ENCODE measurements at regions not wholly inside any gene's neighbourhood (a gene's known extent, or its start where the extent isn't known, plus 50 kb on each side); places are given as distances from the start of the nearest gene placed in this dataset.

DNA sequence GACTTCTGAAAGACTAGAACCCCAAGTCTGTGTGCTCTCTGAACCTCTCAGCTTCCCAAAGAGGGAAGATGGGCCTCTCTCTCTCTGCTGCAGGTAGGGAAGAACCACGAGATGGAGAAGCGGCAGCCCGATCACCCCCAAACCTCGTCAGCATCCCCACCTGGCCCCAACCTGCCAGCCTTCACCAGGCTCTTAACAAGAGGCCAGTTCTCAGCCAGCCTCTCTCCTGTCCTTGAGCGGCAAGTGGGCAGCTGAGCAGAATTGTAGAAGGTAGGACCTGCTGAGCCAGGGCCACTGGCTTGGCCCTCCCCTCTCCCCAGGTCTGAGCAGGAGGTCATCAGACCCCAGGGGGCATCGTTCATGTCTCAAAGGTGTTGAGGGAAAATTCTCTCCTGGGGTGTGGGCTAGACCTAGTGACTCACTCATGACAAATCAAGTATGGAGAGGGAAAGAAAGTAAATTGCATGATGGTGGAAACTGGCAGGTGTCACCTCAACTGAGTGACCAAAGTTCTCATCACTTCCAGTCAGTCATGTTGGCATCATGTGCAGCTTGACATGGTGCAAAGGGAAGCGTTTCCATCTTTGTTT, 92.0 kb upstream of the GPR26 start:
- Mint-ChIP-seq H3K9me3 (no peaks in the 10 kb centered on the region), H3K4me3 (no peak overlapping the region), H3K27me3 (peaks cover 57% of the 10 kb centered on the region), H3K36me3 (ENCODE audit: low read depth) (no peaks in the 10 kb centered on the region), H3K27ac (no peak overlapping the region), H3K4me1 (ENCODE audit: low read depth) (no peaks in the 10 kb centered on the region)
- POLR2A ChIA-PET, result no interaction called here
- H3K27ac ChIP-seq (ENCODE audit: low read depth in 1 of 2, low read length in 2 of 2), result no peak overlapping the region
- peaks cover 8 to 18% of the 10 kb centered on the region in 2 experiments for H3K27me3 ChIP-seq (ENCODE audit: control insufficient read depth in 1 of 2, insufficient read depth in 2 of 2, low read length in 2 of 2)
- H3K4me1 ChIP-seq (ENCODE audit: insufficient read depth, low read length), result no peaks in the 10 kb centered on the region
- H3K36me3 ChIP-seq (ENCODE audit: insufficient read depth, low read length), result no peaks in the 10 kb centered on the region
- H3K4me3 ChIP-seq (ENCODE audit: low read length), result no peak overlapping the region
- CTCF ChIA-PET, result no interaction called here
- DNase-seq (no peak), ATAC-seq (ENCODE audit: poor library complexity) (no peak)
- TF ChIP-seq, protein P1, sequence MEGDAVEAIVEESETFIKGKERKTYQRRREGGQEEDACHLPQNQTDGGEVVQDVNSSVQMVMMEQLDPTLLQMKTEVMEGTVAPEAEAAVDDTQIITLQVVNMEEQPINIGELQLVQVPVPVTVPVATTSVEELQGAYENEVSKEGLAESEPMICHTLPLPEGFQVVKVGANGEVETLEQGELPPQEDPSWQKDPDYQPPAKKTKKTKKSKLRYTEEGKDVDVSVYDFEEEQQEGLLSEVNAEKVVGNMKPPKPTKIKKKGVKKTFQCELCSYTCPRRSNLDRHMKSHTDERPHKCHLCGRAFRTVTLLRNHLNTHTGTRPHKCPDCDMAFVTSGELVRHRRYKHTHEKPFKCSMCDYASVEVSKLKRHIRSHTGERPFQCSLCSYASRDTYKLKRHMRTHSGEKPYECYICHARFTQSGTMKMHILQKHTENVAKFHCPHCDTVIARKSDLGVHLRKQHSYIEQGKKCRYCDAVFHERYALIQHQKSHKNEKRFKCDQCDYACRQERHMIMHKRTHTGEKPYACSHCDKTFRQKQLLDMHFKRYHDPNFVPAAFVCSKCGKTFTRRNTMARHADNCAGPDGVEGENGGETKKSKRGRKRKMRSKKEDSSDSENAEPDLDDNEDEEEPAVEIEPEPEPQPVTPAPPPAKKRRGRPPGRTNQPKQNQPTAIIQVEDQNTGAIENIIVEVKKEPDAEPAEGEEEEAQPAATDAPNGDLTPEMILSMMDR (IDR thresholded peaks at IDR 0.05), result no peak
- H3K9me3 ChIP-seq (ENCODE audit: control insufficient read depth in 1 of 2, insufficient read depth in 1 of 2, low read length in 2 of 2), result no peaks in the 10 kb centered on the region
- intact Hi-C loops (cut with DNase I, micrococcal nuclease), result no loop called here

GRCh38 chr10:123575105-123575504, 91.0 kb upstream of the GPR26 start:
- Histone ChIP-seq H3K27me3 (ENCODE audit: control insufficient read depth in 1 of 2, insufficient read depth in 2 of 2, low read length in 2 of 2) (peaks cover 8 to 11% of the 10 kb centered on the region in 2 experiments), H3K36me3 (ENCODE audit: insufficient read depth, low read length) (no peaks in the 10 kb centered on the region), H3K9me3 (ENCODE audit: control insufficient read depth in 1 of 2, insufficient read depth in 1 of 2, low read length in 2 of 2) (no peaks in the 10 kb centered on the region), H3K27ac (ENCODE audit: low read depth in 1 of 2, low read length in 2 of 2) (no peak overlapping the region), H3K4me3 (ENCODE audit: low read length) (no peak overlapping the region), H3K4me1 (ENCODE audit: insufficient read depth, low read length) (no peaks in the 10 kb centered on the region)
- Mint-ChIP-seq H3K4me3 (no peak overlapping the region), H3K4me1 (ENCODE audit: low read depth) (no peaks in the 10 kb centered on the region), H3K27ac (no peak overlapping the region), H3K9me3 (no peaks in the 10 kb centered on the region), H3K36me3 (ENCODE audit: low read depth) (no peaks in the 10 kb centered on the region), H3K27me3 (peaks cover 53% of the 10 kb centered on the region)
- DNase-seq (no peak), ATAC-seq (ENCODE audit: poor library complexity) (no peak)
- POLR2A ChIA-PET, result no interaction called here
- TF ChIP-seq, protein P1 (IDR thresholded peaks at IDR 0.05), result no peak
- CTCF ChIA-PET, result no interaction called here
- intact Hi-C loops (cut with DNase I, micrococcal nuclease), result loop anchor here in 1 of 2 experiments (5.0 kb wide), 1 partner anchor 392 kb away; no protein-coding TSS in a partner anchor

DNA sequence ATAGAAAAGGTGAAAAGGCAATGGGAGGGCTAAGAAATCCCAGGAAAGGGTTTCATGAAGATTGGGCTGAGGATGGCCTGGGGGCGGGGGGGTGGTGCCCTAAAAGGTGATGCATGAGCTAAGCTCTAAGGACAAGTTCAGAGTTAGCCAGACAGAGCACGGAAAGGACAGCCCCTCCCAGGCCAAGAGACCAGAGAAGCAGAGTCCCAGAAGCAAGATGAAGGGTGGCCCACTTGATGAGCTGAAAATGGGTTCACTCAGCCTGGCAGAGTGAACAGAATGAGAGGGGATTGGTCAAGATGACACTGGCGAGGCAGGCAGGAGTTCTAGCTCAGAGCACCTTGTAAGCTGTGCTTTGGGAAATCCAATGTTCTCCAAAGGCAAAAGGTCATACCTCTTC, 89.4 kb upstream of the GPR26 start:
- intact Hi-C loops (cut with DNase I, micrococcal nuclease), result loop anchor here in 1 of 2 experiments (5.0 kb wide), 1 partner anchor 391 kb away; no protein-coding TSS in a partner anchor
- no peak overlapping the region for H3K4me3 Mint-ChIP-seq

More for the DNA sequence above, 89.4 kb upstream of the GPR26 start:
- Histone ChIP-seq H3K9me3 (ENCODE audit: control insufficient read depth in 1 of 2, insufficient read depth in 1 of 2, low read length in 2 of 2) (no peaks in the 10 kb centered on the region), H3K27me3 (ENCODE audit: control insufficient read depth in 1 of 2, insufficient read depth in 2 of 2, low read length in 2 of 2) (peaks cover 10 to 12% of the 10 kb centered on the region in 2 experiments), H3K4me1 (ENCODE audit: insufficient read depth, low read length) (no peaks in the 10 kb centered on the region), H3K27ac (ENCODE audit: low read depth in 1 of 2, low read length in 2 of 2) (no peak overlapping the region), H3K4me3 (ENCODE audit: low read length) (no peak overlapping the region), H3K36me3 (ENCODE audit: insufficient read depth, low read length) (no peaks in the 10 kb centered on the region)
- ATAC-seq (ENCODE audit: poor library complexity) (no peak), DNase-seq (no peak)
- TF ChIP-seq, protein P1 (IDR thresholded peaks at IDR 0.05), result no peak
- no peaks in the 10 kb centered on the region for H3K9me3 Mint-ChIP-seq
- H3K27me3 Mint-ChIP-seq, result peaks cover 59% of the 10 kb centered on the region
- no peaks in the 10 kb centered on the region for H3K36me3 Mint-ChIP-seq (ENCODE audit: low read depth)
- ChIA-PET POLR2A (no interaction called here), CTCF (no interaction called here)
- H3K4me1 Mint-ChIP-seq (ENCODE audit: low read depth), result no peaks in the 10 kb centered on the region
- H3K27ac Mint-ChIP-seq, result no peak overlapping the region
